RWPE1 (cell line): ENCODE measurements at regions not wholly inside any gene's neighbourhood (a gene's known extent, or its start where the extent isn't known, plus 50 kb on each side); places are given as distances from the start of the nearest gene placed in this dataset.
"Not testable (repeated sequence)": the region's sequence is repeated elsewhere in the genome, so short reads cannot be mapped to it uniquely, and the experiment has no call there.

Source experiments
- CTCF ChIA-PET: fragments of 350-600 bp; sonication (Branson Sonifier 250); formaldehyde crosslinking; extraction: SDS; loops from one replicate; lab custom pipeline; 2021; lab: Yijun Ruan, JAX
- POLR2A ChIA-PET: fragments of 400-600 bp; formaldehyde crosslinking; extraction: SDS; loops from one replicate; lab custom pipeline; 2020; ENCODE audit warnings: antibody characterized with exemption; ENCODE audit not compliant: low non-redundant PET; lab: Yijun Ruan, JAX
- DNase-seq: peaks from one replicate; pipeline ENCODE4 v3.0.0; 2012; ENCODE audit warnings: low spot score
- H3K27ac ChIP-seq: fragments of 450-650 bp; 2 replicates; pipeline ENCODE4 v1.5.1; 2017
- CTCF ChIP-seq: fragments of 450-650 bp; conservative IDR thresholded peaks from 2 replicates; pipeline ENCODE4 v1.5.1; 2017; ENCODE audit warnings: low read depth, mild to moderate bottlenecking

- no peak overlapping the region for H3K27ac ChIP-seq
- TF ChIP-seq CTCF: no peak
- DNase-seq: no peak
- ChIA-PET POLR2A (no interaction called here), CTCF (interaction anchor here (0.6 kb wide), 1 partner anchor 1111 kb away, joined by 6 read pairs; no protein-coding TSS in a partner anchor)
Measured at GRCh38 chr14:34275078-34275477, 187.0 kb downstream of the SPTSSA start.

DNA sequence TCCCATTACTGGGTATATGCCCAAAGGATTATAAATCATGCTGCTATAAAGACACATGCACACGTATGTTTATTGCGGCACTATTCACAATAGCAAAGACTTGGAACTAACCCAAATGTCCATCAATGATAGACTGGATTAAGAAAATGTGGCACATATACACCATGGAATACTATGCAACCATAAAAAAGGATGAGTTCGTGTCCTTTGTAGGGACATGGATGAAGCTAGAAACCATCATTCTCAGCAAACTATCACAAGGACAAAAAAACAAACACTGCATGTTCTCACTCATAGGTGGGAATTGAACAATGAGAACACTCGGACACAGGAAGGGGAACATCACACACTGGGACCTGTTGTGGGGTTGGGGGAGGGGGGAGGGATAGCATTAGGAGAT is 188.3 kb downstream of the SPTSSA start:
- DNase-seq, H3K27ac ChIP-seq, POLR2A ChIA-PET, CTCF ChIA-PET: not testable (repeated sequence)

GRCh38 chr14:34270361-34270760 is 191.7 kb downstream of the SPTSSA start:
- POLR2A ChIA-PET: no interaction called here
- no peak for TF ChIP-seq CTCF
- CTCF ChIA-PET: interaction anchor here (0.7 to 1.3 kb wide), 3 partner anchors 52 to 202 kb away, joined by 3 to 7 read pairs (median 4); no protein-coding TSS in a partner anchor

GRCh38 chr14:34266344-34266743 is 195.7 kb downstream of the SPTSSA start:
- POLR2A ChIA-PET: no interaction called here
- CTCF ChIA-PET: no interaction called here
- TF ChIP-seq CTCF: no peak
- no peak for DNase-seq
- no peak overlapping the region for H3K27ac ChIP-seq

More at GRCh38 chr14:34270361-34270760, 191.7 kb downstream of the SPTSSA start:
- no peak for DNase-seq
- H3K27ac ChIP-seq: no peak overlapping the region

- DNase-seq: no peak
- H3K27ac ChIP-seq: no peak overlapping the region
- no peak for TF ChIP-seq CTCF
- ChIA-PET POLR2A (no interaction called here), CTCF (no interaction called here)
Measured at GRCh38 chr14:34262127-34262910, 199.7 kb downstream of the SPTSSA start.

- ChIA-PET POLR2A (no interaction called here), CTCF (interaction anchor here (0.5 to 1.1 kb wide), 3 partner anchors 30 to 1836 kb away, joined by 3 read pairs; no protein-coding TSS in a partner anchor)
- no peak for DNase-seq
- no peak overlapping the region for H3K27ac ChIP-seq
- no peak for TF ChIP-seq CTCF
Measured at GRCh38 chr14:34259996-34260395, 202.0 kb downstream of the SPTSSA start.

DNA sequence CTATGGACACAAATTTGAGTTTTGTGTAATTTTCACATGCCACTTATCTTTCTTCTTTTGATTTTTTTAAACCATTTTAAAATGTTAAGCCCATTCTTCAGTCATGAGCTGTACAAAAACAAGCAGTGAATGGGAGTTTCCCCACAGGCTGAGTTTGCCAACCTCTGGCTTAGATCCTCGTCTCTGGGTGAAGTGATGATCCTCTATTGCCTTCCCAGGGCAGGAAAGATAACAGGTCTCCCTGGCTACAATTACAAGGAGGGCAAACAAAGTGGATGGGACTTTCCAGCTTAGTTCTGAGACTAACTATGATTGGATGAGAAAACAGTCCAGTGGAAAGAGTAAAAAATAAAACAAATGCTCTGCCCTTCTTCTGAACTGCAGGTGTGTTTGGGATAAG is 203.7 kb downstream of the SPTSSA start:
- CTCF ChIA-PET: no interaction called here
- H3K27ac ChIP-seq: no peak overlapping the region
- no peak for TF ChIP-seq CTCF
- POLR2A ChIA-PET: no interaction called here
- DNase-seq: no peak
